ENCODE measurements at regions not wholly inside any gene's neighbourhood (a gene's known extent, or its start where the extent isn't known, plus 50 kb on each side); places are given as distances from the start of the nearest gene placed in this dataset.

- DNase-seq: no peak
Measured at GRCh38 chr14:49999826-50000379, 107.0 kb downstream of the ARF6 start.

GRCh38 chr14:50000380-50001150, 107.7 kb downstream of the ARF6 start:
- DNase-seq: no peak

- peak; percentile 22 to 42 for DNase-seq
Measured at GRCh38 chr14:50001151-50001998, 108.5 kb downstream of the ARF6 start.

- DNase-seq: no peak
Measured at GRCh38 chr14:50001999-50002925, 109.4 kb downstream of the ARF6 start.

GRCh38 chr14:50002926-50003212, 110.0 kb downstream of the ARF6 start:
- no peak for DNase-seq

- DNase-seq: no peak
Measured at GRCh38 chr14:50003213-50004021, 110.5 kb downstream of the ARF6 start.

- DNase-seq: no peak
Measured at GRCh38 chr14:50006141-50006540, 110.2 kb downstream of the VCPKMT start.

- no peak for DNase-seq
Measured at GRCh38 chr14:50007123-50007903, 109.1 kb downstream of the VCPKMT start.

GRCh38 chr14:50008562-50008961, 107.8 kb downstream of the VCPKMT start:
- no peak for DNase-seq

GRCh38 chr14:50008974-50009373, 107.4 kb downstream of the VCPKMT start:
- no peak for DNase-seq

- no peak for DNase-seq
Measured at GRCh38 chr14:50010752-50011151, 105.6 kb downstream of the VCPKMT start.

GRCh38 chr14:50011242-50011641, 105.1 kb downstream of the VCPKMT start:
- DNase-seq: no peak

- no peak for DNase-seq
Measured at GRCh38 chr14:50012644-50013043, 103.7 kb downstream of the VCPKMT start.

GRCh38 chr14:50013198-50013918, 103.0 kb downstream of the VCPKMT start:
- DNase-seq: no peak

GRCh38 chr14:50013934-50014333, 102.4 kb downstream of the VCPKMT start:
- no peak for DNase-seq

GRCh38 chr14:50014809-50015430, 101.5 kb downstream of the VCPKMT start:
- no peak for DNase-seq

- DNase-seq: no peak
Measured at GRCh38 chr14:50015716-50016115, 100.7 kb downstream of the VCPKMT start.

GRCh38 chr14:50018201-50018932, 98.0 kb downstream of the VCPKMT start:
- no peak for DNase-seq

- no peak for DNase-seq
Measured at GRCh38 chr14:50018933-50019210, 97.5 kb downstream of the VCPKMT start.

- DNase-seq: no peak
Measured at GRCh38 chr14:50020184-50020583, 96.2 kb downstream of the VCPKMT start.

All from cerebellar nuclear complex (tissue), 1 donor.